Esophagus muscularis mucosa (tissue), 3 donors: ENCODE measurements at regions not wholly inside any gene's neighbourhood (a gene's known extent, or its start where the extent isn't known, plus 50 kb on each side); places are given as distances from the start of the nearest gene placed in this dataset.

Experiments
- CTCF ChIP-seq, 3 experiments: fragments of 200-600 bp in 2 of 3; fragments of 450-650 bp in 1 of 3; sonication (generic) in 2 of 3; IDR thresholded peaks; one replicate each; pipeline ENCODE4 v1.5.1; 2017 to 2019; ENCODE audit warnings: antibody characterized with exemption in 3 of 3, mild to moderate bottlenecking in 2 of 3, moderate library complexity in 1 of 3
- POLR2A ChIP-seq: fragments of 450-650 bp; IDR thresholded peaks from one replicate; pipeline ENCODE4 v1.6.1; 2017; ENCODE audit warnings: antibody characterized with exemption, moderate library complexity, mild to moderate bottlenecking, low read depth

GRCh38 chr22:22740560-22741276 lies 96.3 kb downstream of the GGTLC2 start:
- TF ChIP-seq CTCF (IDR thresholded peaks at IDR 0.05) (no peak), POLR2A (no peak)
